Activated T-cell treated with anti-CD3 and anti-CD28 coated beads, Interleukin-2, amount 50 U/mL, for 72 hours (primary cell): ENCODE measurements at regions not wholly inside any gene's neighbourhood (a gene's known extent, or its start where the extent isn't known, plus 50 kb on each side); places are given as distances from the start of the nearest gene placed in this dataset.
"Not testable (repeated sequence)": the region's sequence is repeated elsewhere in the genome, so short reads cannot be mapped to it uniquely, and the experiment has no call there.

Experiments used
- ATAC-seq, 2 donors: fragments of 150-1000 bp; cut with Tn5 transposase; replicated peaks in 1 of 2; 2 replicates each; pipeline ENCODE4 v1.10.0; 2021; ENCODE audit warnings: moderate library complexity in 2 of 2, mild to moderate bottlenecking in 1 of 2
- DNase-seq, 2 donors: peaks; one replicate each; pipeline ENCODE4 v3.0.0; 2021 to 2022; ENCODE audit warnings: mixed read lengths in 1 of 2
- H3K27ac Mint-ChIP-seq: one replicate; pipeline ENCODE4 v1.8.0; 2022; ENCODE audit warnings: mild to moderate bottlenecking, moderate library complexity, mixed read lengths
- H3K27me3 Mint-ChIP-seq: one replicate; pipeline ENCODE4 v1.8.0; 2022; ENCODE audit warnings: low read depth, mixed read lengths
- H3K36me3 Mint-ChIP-seq, 2 donors: one replicate each; pipeline ENCODE4 v1.8.0; 2022; ENCODE audit warnings: mixed read lengths in 2 of 2, mild to moderate bottlenecking in 1 of 2; ENCODE audit not compliant: insufficient read depth in 2 of 2
- H3K4me1 Mint-ChIP-seq: one replicate; pipeline ENCODE4 v1.8.0; 2022; ENCODE audit warnings: low read depth, mixed read lengths
- H3K4me3 Mint-ChIP-seq, 2 donors: one replicate each; pipeline ENCODE4 v1.8.0; 2022; ENCODE audit warnings: mild to moderate bottlenecking in 2 of 2, mixed read lengths in 2 of 2, moderate library complexity in 2 of 2
- H3K9me3 Mint-ChIP-seq, 2 donors: one replicate each; pipeline ENCODE4 v1.8.0; 2022; ENCODE audit warnings: mixed read lengths in 2 of 2

DNA sequence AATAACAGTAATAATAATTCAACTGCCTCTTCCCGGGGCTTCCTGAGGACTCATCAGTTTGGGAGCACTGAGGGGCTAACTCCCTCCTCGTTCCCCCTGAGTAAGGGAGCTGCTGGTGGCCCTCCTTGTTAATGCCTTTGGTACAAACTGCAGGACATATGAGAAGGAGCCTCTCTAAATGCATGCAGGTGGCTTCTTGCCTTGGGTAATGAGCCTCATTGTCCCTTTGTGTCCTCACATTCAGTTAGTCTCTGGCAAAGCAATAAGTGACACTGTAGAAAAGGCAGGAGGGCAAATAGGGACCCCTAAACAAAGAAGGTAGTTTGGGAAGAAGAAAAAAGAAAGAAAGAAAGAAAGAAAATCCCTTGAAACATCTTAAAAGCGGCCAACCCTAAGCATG is 95.4 kb upstream of the ERCC6L2 start:
- no peak for DNase-seq
- no peak overlapping the region for H3K27ac Mint-ChIP-seq
- no peak overlapping the region for H3K4me3 Mint-ChIP-seq
- H3K4me1 Mint-ChIP-seq, result no peaks in the 10 kb centered on the region
- ATAC-seq, result no peak
- peaks cover 0 to 2% of the 10 kb centered on the region in 2 donors for H3K9me3 Mint-ChIP-seq
- no peaks in the 10 kb centered on the region for H3K27me3 Mint-ChIP-seq
- H3K36me3 Mint-ChIP-seq, result no peaks in the 10 kb centered on the region

- H3K4me3 Mint-ChIP-seq, H3K9me3 Mint-ChIP-seq, ATAC-seq: not testable (repeated sequence)
Measured at GRCh38 chr9:95779597-95779996, 95.9 kb upstream of the ERCC6L2 start.

GRCh38 chr9:95778957-95779356 is 96.5 kb upstream of the ERCC6L2 start:
- ATAC-seq, result no peak
- no peaks in the 10 kb centered on the region for H3K27me3 Mint-ChIP-seq
- H3K4me1 Mint-ChIP-seq, result no peaks in the 10 kb centered on the region
- no peak overlapping the region for H3K4me3 Mint-ChIP-seq
- no peak overlapping the region for H3K27ac Mint-ChIP-seq
- DNase-seq, result no peak
- peaks cover 0 to 2% of the 10 kb centered on the region in 2 donors for H3K9me3 Mint-ChIP-seq
- no peaks in the 10 kb centered on the region for H3K36me3 Mint-ChIP-seq

More at GRCh38 chr9:95779597-95779996, 95.9 kb upstream of the ERCC6L2 start:
- not testable (repeated sequence) for H3K27me3 Mint-ChIP-seq, DNase-seq, H3K36me3 Mint-ChIP-seq, H3K27ac Mint-ChIP-seq, H3K4me1 Mint-ChIP-seq

DNA sequence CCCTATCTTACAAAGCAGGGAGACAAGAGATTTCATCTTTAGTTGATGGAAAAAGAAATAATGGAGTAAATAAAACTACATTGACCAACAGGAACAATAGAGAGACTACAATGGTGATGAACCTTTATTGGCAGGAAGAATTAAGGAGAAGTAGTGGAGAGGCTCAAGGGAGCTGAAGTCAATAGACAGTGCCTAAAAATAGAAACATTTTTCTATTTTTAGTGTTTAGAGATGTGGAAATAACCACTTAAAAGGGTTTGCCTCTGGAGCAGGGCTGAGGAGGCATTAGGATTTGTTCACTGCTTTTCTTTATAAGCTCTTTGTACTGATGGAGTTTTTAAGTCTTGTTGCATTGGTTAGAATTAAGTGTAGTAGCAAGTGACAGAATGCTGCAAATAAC is 98.4 kb upstream of the ERCC6L2 start:
- Mint-ChIP-seq H3K9me3 (peaks cover 0 to 2% of the 10 kb centered on the region in 2 donors), H3K27ac (no peak overlapping the region), H3K4me3 (no peak overlapping the region), H3K4me1 (peaks cover 5% of the 10 kb centered on the region), H3K27me3 (no peaks in the 10 kb centered on the region), H3K36me3 (no peaks in the 10 kb centered on the region)
- ATAC-seq (no peak), DNase-seq (no peak)

- peaks cover 5% of the 10 kb centered on the region for H3K4me1 Mint-ChIP-seq
- no peak overlapping the region for H3K4me3 Mint-ChIP-seq
- no peaks in the 10 kb centered on the region for H3K36me3 Mint-ChIP-seq
- H3K27ac Mint-ChIP-seq, result no peak overlapping the region
- DNase-seq (no peak), ATAC-seq (no peak)
- H3K9me3 Mint-ChIP-seq, result peaks cover 0 to 2% of the 10 kb centered on the region in 2 donors
- no peaks in the 10 kb centered on the region for H3K27me3 Mint-ChIP-seq
Measured at GRCh38 chr9:95776176-95776575, 99.3 kb upstream of the ERCC6L2 start.

- peaks cover 9% of the 10 kb centered on the region for H3K27me3 Mint-ChIP-seq
- peaks cover 5% of the 10 kb centered on the region for H3K4me1 Mint-ChIP-seq
- H3K36me3 Mint-ChIP-seq, result no peaks in the 10 kb centered on the region
- no peak overlapping the region for H3K4me3 Mint-ChIP-seq
- ATAC-seq (no peak), DNase-seq (no peak)
- H3K9me3 Mint-ChIP-seq, result peaks cover 0 to 2% of the 10 kb centered on the region in 2 donors
- H3K27ac Mint-ChIP-seq, result no peak overlapping the region
Measured at GRCh38 chr9:95775191-95775590, 100.3 kb upstream of the ERCC6L2 start.

DNA sequence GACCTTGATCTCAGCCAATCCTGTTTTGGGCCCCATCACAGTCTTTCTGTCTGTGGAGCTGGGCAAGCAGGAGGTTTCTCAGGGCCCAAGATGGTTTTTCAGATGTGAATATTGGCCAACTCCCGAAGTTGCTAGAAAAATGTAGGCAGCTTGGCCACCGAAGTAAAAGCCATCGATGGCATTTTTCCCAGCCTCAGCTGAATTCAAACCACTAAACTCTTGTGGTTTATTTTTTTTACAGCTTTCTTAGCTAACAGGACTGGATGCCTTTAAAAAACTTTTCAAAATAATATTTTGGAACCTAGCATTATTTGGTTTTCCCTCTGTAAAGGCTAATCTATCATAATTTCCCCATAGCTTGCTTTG is 102.5 kb upstream of the ERCC6L2 start:
- Mint-ChIP-seq H3K9me3 (no peaks in the 10 kb centered on the region), H3K4me3 (peak overlapping the region; percentile 58), H3K4me1 (peaks cover 5% of the 10 kb centered on the region), H3K27me3 (peaks cover 12% of the 10 kb centered on the region), H3K36me3 (no peaks in the 10 kb centered on the region), H3K27ac (no peak overlapping the region)
- ATAC-seq (no peak), DNase-seq (no peak)

DNA sequence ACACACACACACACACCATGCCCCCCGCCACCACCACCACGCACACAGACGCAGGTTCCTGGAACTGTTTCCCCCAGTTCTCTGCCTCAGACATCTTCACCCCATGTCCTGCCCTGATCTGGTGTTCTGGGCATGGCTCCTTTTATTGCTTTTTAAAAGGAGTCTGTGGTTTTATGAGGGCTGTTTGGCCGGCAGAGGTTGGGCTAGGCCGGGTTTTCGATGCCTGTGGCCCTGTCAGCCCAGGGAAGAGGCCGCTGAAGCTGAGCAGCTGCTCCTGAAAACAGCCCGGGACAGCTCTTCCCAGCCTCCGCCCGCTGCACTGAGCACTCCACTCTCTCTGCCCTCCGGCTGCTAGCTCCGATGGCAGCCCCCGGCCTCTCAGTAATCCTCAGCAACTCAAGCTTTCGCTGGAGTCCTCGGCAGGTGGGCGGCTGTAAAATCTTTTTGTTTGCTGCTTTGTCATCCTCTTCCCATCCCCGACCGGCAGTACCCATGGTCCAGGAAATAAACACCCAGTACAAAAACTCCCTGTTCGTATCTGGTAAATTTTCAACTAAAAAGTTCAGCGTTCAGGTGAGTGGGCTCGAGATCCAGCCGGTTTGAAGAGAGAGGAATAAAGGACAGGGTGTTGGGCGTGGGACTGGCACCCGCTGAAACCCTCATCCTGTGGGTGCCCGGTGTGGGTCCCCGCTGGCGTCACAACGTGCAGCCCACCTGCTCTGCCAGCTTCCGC is 103.0 kb upstream of the ERCC6L2 start:
- Mint-ChIP-seq H3K27me3 (peaks cover 12% of the 10 kb centered on the region), H3K9me3 (no peaks in the 10 kb centered on the region), H3K4me1 (peaks cover 5% of the 10 kb centered on the region), H3K36me3 (no peaks in the 10 kb centered on the region), H3K4me3 (peak overlapping the region; percentile 58), H3K27ac (peak overlapping the region; percentile 8)
- ATAC-seq (peak in 1 of 2 donors; percentile 26), DNase-seq (no peak)

- H3K36me3 Mint-ChIP-seq, result no peaks in the 10 kb centered on the region
- H3K27ac Mint-ChIP-seq, result no peak overlapping the region
- no peak for ATAC-seq
- peaks cover 12% of the 10 kb centered on the region for H3K27me3 Mint-ChIP-seq
- no peak for DNase-seq
- H3K4me3 Mint-ChIP-seq, result no peak overlapping the region
- H3K9me3 Mint-ChIP-seq, result no peaks in the 10 kb centered on the region
- H3K4me1 Mint-ChIP-seq, result peaks cover 5% of the 10 kb centered on the region
Measured at GRCh38 chr9:95771556-95772246, 103.8 kb upstream of the ERCC6L2 start.

DNA sequence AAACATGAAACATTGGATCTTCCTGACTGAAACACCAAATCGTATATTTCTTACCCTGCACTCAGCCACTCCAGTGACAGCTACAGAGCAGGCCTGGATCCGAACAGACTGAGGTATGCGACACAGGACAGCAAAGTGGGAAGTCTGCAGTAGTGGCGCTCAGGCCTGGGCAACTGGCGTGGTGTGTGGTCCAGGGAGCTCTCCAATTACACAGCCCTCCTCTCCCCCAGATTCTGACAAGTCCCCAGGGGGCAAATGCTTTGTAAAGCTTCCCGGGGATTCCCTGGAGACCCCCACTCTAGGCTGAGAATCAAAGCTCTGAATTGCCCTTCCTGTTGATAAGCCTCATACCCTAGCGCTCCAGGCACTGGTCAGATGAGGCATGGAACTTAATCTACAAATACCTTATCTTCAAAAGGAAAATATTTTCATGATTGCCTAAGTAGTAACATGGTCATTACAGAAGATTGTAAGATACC is 104.8 kb upstream of the ERCC6L2 start:
- H3K4me1 Mint-ChIP-seq, result peaks cover 5% of the 10 kb centered on the region
- no peak for DNase-seq
- H3K27ac Mint-ChIP-seq, result no peak overlapping the region
- no peaks in the 10 kb centered on the region for H3K9me3 Mint-ChIP-seq
- no peaks in the 10 kb centered on the region for H3K36me3 Mint-ChIP-seq
- no peak for ATAC-seq
- no peak overlapping the region for H3K4me3 Mint-ChIP-seq
- peaks cover 12% of the 10 kb centered on the region for H3K27me3 Mint-ChIP-seq

DNA sequence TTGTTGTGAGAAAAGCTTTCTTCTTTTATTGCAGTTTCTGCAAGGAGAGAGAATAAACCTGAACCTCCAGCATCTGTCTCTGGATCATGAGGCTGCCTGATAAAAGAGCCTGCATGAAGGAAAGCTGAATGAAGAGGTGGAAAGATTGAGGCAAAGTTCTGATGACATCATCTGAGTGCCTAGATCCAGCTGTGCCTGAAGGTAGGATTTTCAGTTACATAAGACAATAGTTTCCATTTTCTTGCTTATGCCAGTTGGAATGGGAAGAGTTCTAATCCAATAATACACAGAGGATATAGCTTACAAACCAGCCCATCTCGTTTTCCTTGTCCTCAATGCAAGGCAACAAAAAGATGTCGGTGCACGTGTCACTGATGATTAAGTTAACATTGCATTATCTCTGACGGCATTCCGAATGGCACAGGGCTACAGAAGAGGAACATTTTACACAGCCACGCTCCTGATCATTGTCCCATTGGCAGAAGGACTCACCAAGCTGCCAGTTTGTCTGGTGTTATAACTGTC is 105.5 kb upstream of the ERCC6L2 start:
- Mint-ChIP-seq H3K4me3 (no peak overlapping the region), H3K27ac (no peak overlapping the region), H3K9me3 (no peaks in the 10 kb centered on the region), H3K4me1 (peaks cover 5% of the 10 kb centered on the region), H3K36me3 (no peaks in the 10 kb centered on the region), H3K27me3 (peaks cover 12% of the 10 kb centered on the region)
- ATAC-seq, result no peak
- DNase-seq, result no peak

GRCh38 chr9:95769473-95769872 is 106.0 kb upstream of the ERCC6L2 start:
- Mint-ChIP-seq H3K9me3 (no peaks in the 10 kb centered on the region), H3K4me3 (no peak overlapping the region), H3K27ac (no peak overlapping the region), H3K27me3 (peaks cover 12% of the 10 kb centered on the region), H3K4me1 (peaks cover 5% of the 10 kb centered on the region), H3K36me3 (no peaks in the 10 kb centered on the region)
- DNase-seq, result no peak
- no peak for ATAC-seq

GRCh38 chr9:95766906-95767305 is 108.6 kb upstream of the ERCC6L2 start:
- peaks cover 12% of the 10 kb centered on the region for H3K27me3 Mint-ChIP-seq
- no peak overlapping the region for H3K27ac Mint-ChIP-seq
- no peak overlapping the region for H3K4me3 Mint-ChIP-seq
- ATAC-seq, result no peak
- peaks cover 0 to 2% of the 10 kb centered on the region in 2 donors for H3K9me3 Mint-ChIP-seq
- H3K36me3 Mint-ChIP-seq, result no peaks in the 10 kb centered on the region
- DNase-seq, result no peak
- H3K4me1 Mint-ChIP-seq, result peaks cover 5% of the 10 kb centered on the region
